ENCODE measurements at regions not wholly inside any gene's neighbourhood (a gene's known extent, or its start where the extent isn't known, plus 50 kb on each side); places are given as distances from the start of the nearest gene placed in this dataset.
"Not testable (repeated sequence)": the region's sequence is repeated elsewhere in the genome, so short reads cannot be mapped to it uniquely, and the experiment has no call there.

GRCh38 chr1:4258146-4258777, 358.2 kb upstream of the C1orf174 start:
- H4K12ac ChIP-seq (ENCODE audit: low read depth, low read length); H3K4ac ChIP-seq (ENCODE audit: low read depth, low read length); H4K8ac ChIP-seq (ENCODE audit: low read depth, low read length); H2BK120ac ChIP-seq (ENCODE audit: insufficient read depth, low read length, poor library complexity); H3K18ac ChIP-seq (ENCODE audit: low read length); H3K9ac ChIP-seq (ENCODE audit: low read length); H3K23ac ChIP-seq (ENCODE audit: low read length); H3K36me3 ChIP-seq (ENCODE audit: control insufficient read depth in 1 of 2, insufficient read depth in 2 of 2, low read length in 2 of 2); H2AK5ac ChIP-seq (ENCODE audit: low read length); H2BK12ac ChIP-seq (ENCODE audit: low read length); H4K91ac ChIP-seq (ENCODE audit: low read depth, low read length); H3K79me1 ChIP-seq (ENCODE audit: low read length); H3K4me1 ChIP-seq (ENCODE audit: control insufficient read depth in 1 of 2, insufficient read depth in 2 of 2, low read length in 2 of 2); DNase-seq; H3K4me3 ChIP-seq (ENCODE audit: low read depth, low read length); H2AFZ ChIP-seq (ENCODE audit: insufficient read depth, low read length, poor library complexity); H3K79me2 ChIP-seq (ENCODE audit: control insufficient read depth, insufficient read depth, low read length, poor library complexity); H3K27me3 ChIP-seq (ENCODE audit: insufficient read depth, low read length); H3K4me2 ChIP-seq (ENCODE audit: low read length); H3K27ac ChIP-seq (ENCODE audit: low read depth, low read length); H2BK5ac ChIP-seq (ENCODE audit: low read depth, low read length, poor library complexity); H3K14ac ChIP-seq (ENCODE audit: low read length): not testable (repeated sequence)
- no CpG with 5 or more reads among the region's 2 CpGs for WGBS (ENCODE audit: extremely low coverage, insufficient coverage, insufficient read length)
- peaks cover 13% of the 10 kb centered on the region for H3K9me3 ChIP-seq (ENCODE audit: insufficient read depth, low read depth, low read length)

DNA sequence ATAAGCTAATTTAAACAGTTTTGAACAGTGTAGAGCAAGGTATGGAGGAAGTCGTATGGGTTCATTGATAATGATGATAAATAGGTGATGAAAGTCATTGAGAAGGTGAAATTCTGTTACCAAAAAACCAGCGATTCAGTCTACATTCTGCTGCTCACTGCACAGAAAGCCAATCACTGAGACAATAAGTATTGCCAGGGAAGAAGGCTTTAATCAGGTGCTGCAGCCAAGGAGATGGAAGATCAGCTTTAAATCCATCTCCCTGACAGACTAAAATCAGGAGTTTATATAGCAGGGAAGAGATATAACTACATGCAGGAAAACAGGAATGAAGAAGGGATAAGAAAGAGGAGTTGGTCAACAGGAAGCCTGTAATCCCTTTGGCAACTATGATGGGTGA, 361.3 kb upstream of the C1orf174 start:
- H3K4me3 ChIP-seq (ENCODE audit: low read depth, low read length) = no peak overlapping the region
- no peak for DNase-seq
- no peaks in the 10 kb centered on the region for H3K79me2 ChIP-seq (ENCODE audit: control insufficient read depth, insufficient read depth, low read length, poor library complexity)
- H4K91ac ChIP-seq (ENCODE audit: low read depth, low read length) = no peak overlapping the region
- no peak overlapping the region for H3K9ac ChIP-seq (ENCODE audit: low read length)
- H3K4me2 ChIP-seq (ENCODE audit: low read length) = no peak overlapping the region
- H2AK5ac ChIP-seq (ENCODE audit: low read length) = no peak overlapping the region
- WGBS (ENCODE audit: extremely low coverage, insufficient coverage, insufficient read length) = no CpG with 5 or more reads among the region's 2 CpGs
- no peak overlapping the region for H3K27ac ChIP-seq (ENCODE audit: low read depth, low read length)
- no peak overlapping the region for H2BK5ac ChIP-seq (ENCODE audit: low read depth, low read length, poor library complexity)
- H4K8ac ChIP-seq (ENCODE audit: low read depth, low read length) = no peak overlapping the region
- no peaks in the 10 kb centered on the region for H3K27me3 ChIP-seq (ENCODE audit: insufficient read depth, low read length)
- no peak overlapping the region for H4K12ac ChIP-seq (ENCODE audit: low read depth, low read length)
- no peak overlapping the region for H3K18ac ChIP-seq (ENCODE audit: low read length)
- no peak overlapping the region for H3K4ac ChIP-seq (ENCODE audit: low read depth, low read length)
- no peak overlapping the region for H2BK12ac ChIP-seq (ENCODE audit: low read length)
- H2BK120ac ChIP-seq (ENCODE audit: insufficient read depth, low read length, poor library complexity) = no peak overlapping the region
- H3K9me3 ChIP-seq (ENCODE audit: insufficient read depth, low read depth, low read length) = peaks cover 9% of the 10 kb centered on the region
- H2AFZ ChIP-seq (ENCODE audit: insufficient read depth, low read length, poor library complexity) = no peak overlapping the region
- H3K14ac ChIP-seq (ENCODE audit: low read length) = no peak overlapping the region
- no peak overlapping the region for H3K23ac ChIP-seq (ENCODE audit: low read length)
- H3K79me1 ChIP-seq (ENCODE audit: low read length) = no peaks in the 10 kb centered on the region
- no peaks in the 10 kb centered on the region for H3K36me3 ChIP-seq (ENCODE audit: control insufficient read depth in 1 of 2, insufficient read depth in 2 of 2, low read length in 2 of 2)
- H3K4me1 ChIP-seq (ENCODE audit: control insufficient read depth in 1 of 2, insufficient read depth in 2 of 2, low read length in 2 of 2) = no peaks in the 10 kb centered on the region

GRCh38 chr1:4262665-4263064, 362.6 kb upstream of the C1orf174 start:
- H3K9ac ChIP-seq (ENCODE audit: low read length) = no peak overlapping the region
- peaks cover 6% of the 10 kb centered on the region for H3K9me3 ChIP-seq (ENCODE audit: insufficient read depth, low read depth, low read length)
- no peaks in the 10 kb centered on the region for H3K36me3 ChIP-seq (ENCODE audit: control insufficient read depth in 1 of 2, insufficient read depth in 2 of 2, low read length in 2 of 2)
- no peaks in the 10 kb centered on the region for H3K27me3 ChIP-seq (ENCODE audit: insufficient read depth, low read length)
- H3K4me1 ChIP-seq (ENCODE audit: control insufficient read depth in 1 of 2, insufficient read depth in 2 of 2, low read length in 2 of 2) = no peaks in the 10 kb centered on the region
- DNase-seq = no peak
- WGBS (ENCODE audit: extremely low coverage, insufficient coverage, insufficient read length) = no CpG with 5 or more reads among the region's 2 CpGs
- no peak overlapping the region for H3K4me3 ChIP-seq (ENCODE audit: low read depth, low read length)
- H3K14ac ChIP-seq (ENCODE audit: low read length) = no peak overlapping the region
- no peak overlapping the region for H4K12ac ChIP-seq (ENCODE audit: low read depth, low read length)
- no peak overlapping the region for H4K8ac ChIP-seq (ENCODE audit: low read depth, low read length)
- no peak overlapping the region for H3K27ac ChIP-seq (ENCODE audit: low read depth, low read length)
- no peak overlapping the region for H3K4me2 ChIP-seq (ENCODE audit: low read length)
- H4K91ac ChIP-seq (ENCODE audit: low read depth, low read length) = no peak overlapping the region
- no peak overlapping the region for H3K18ac ChIP-seq (ENCODE audit: low read length)
- H2BK120ac ChIP-seq (ENCODE audit: insufficient read depth, low read length, poor library complexity) = no peak overlapping the region
- no peak overlapping the region for H2BK12ac ChIP-seq (ENCODE audit: low read length)
- no peak overlapping the region for H3K4ac ChIP-seq (ENCODE audit: low read depth, low read length)
- H3K79me2 ChIP-seq (ENCODE audit: control insufficient read depth, insufficient read depth, low read length, poor library complexity) = no peaks in the 10 kb centered on the region
- no peaks in the 10 kb centered on the region for H3K79me1 ChIP-seq (ENCODE audit: low read length)
- no peak overlapping the region for H2AK5ac ChIP-seq (ENCODE audit: low read length)
- no peak overlapping the region for H3K23ac ChIP-seq (ENCODE audit: low read length)
- H2BK5ac ChIP-seq (ENCODE audit: low read depth, low read length, poor library complexity) = no peak overlapping the region
- no peak overlapping the region for H2AFZ ChIP-seq (ENCODE audit: insufficient read depth, low read length, poor library complexity)

DNA sequence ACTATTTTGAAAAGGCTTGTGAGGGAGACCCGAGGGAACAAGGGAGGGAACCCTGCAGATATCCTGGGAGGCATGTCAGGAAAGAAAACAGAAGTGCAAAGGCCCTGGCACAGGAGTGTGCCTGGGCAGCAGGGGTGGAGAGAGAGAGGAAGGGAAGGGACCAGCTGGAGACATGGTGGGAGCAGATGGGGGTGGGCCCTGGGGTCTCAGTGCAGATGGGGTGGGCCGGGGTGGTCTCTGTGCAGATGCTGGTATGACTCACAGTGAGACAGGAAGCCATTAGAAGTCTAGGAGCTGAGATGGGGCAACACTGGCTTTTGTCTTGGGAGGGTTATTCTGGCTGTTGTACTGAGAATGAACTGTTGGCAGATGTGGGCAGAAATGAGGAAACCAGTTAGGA, 363.6 kb upstream of the C1orf174 start:
- no peak overlapping the region for H3K4me2 ChIP-seq (ENCODE audit: low read length)
- peaks cover 6% of the 10 kb centered on the region for H3K9me3 ChIP-seq (ENCODE audit: insufficient read depth, low read depth, low read length)
- H4K12ac ChIP-seq (ENCODE audit: low read depth, low read length) = no peak overlapping the region
- no peak overlapping the region for H2AK5ac ChIP-seq (ENCODE audit: low read length)
- H3K14ac ChIP-seq (ENCODE audit: low read length) = no peak overlapping the region
- no peaks in the 10 kb centered on the region for H3K27me3 ChIP-seq (ENCODE audit: insufficient read depth, low read length)
- H3K4me1 ChIP-seq (ENCODE audit: control insufficient read depth in 1 of 2, insufficient read depth in 2 of 2, low read length in 2 of 2) = no peaks in the 10 kb centered on the region
- H3K18ac ChIP-seq (ENCODE audit: low read length) = no peak overlapping the region
- no peak overlapping the region for H3K4me3 ChIP-seq (ENCODE audit: low read depth, low read length)
- no CpG with 5 or more reads among the region's 2 CpGs for WGBS (ENCODE audit: extremely low coverage, insufficient coverage, insufficient read length)
- H2BK12ac ChIP-seq (ENCODE audit: low read length) = no peak overlapping the region
- H2AFZ ChIP-seq (ENCODE audit: insufficient read depth, low read length, poor library complexity) = no peak overlapping the region
- no peaks in the 10 kb centered on the region for H3K79me2 ChIP-seq (ENCODE audit: control insufficient read depth, insufficient read depth, low read length, poor library complexity)
- DNase-seq = no peak
- H4K91ac ChIP-seq (ENCODE audit: low read depth, low read length) = no peak overlapping the region
- no peak overlapping the region for H2BK5ac ChIP-seq (ENCODE audit: low read depth, low read length, poor library complexity)
- H3K27ac ChIP-seq (ENCODE audit: low read depth, low read length) = no peak overlapping the region
- no peaks in the 10 kb centered on the region for H3K36me3 ChIP-seq (ENCODE audit: control insufficient read depth in 1 of 2, insufficient read depth in 2 of 2, low read length in 2 of 2)
- no peak overlapping the region for H3K4ac ChIP-seq (ENCODE audit: low read depth, low read length)
- H2BK120ac ChIP-seq (ENCODE audit: insufficient read depth, low read length, poor library complexity) = no peak overlapping the region
- no peak overlapping the region for H3K9ac ChIP-seq (ENCODE audit: low read length)
- no peak overlapping the region for H4K8ac ChIP-seq (ENCODE audit: low read depth, low read length)
- H3K79me1 ChIP-seq (ENCODE audit: low read length) = no peaks in the 10 kb centered on the region
- no peak overlapping the region for H3K23ac ChIP-seq (ENCODE audit: low read length)

Data from trophoblast cell (in vitro differentiated cells and primary cell).